ENCODE measurements at regions not wholly inside any gene's neighbourhood (a gene's known extent, or its start where the extent isn't known, plus 50 kb on each side); places are given as distances from the start of the nearest gene placed in this dataset.
"Not testable (repeated sequence)": the region's sequence is repeated elsewhere in the genome, so short reads cannot be mapped to it uniquely, and the experiment has no call there.

GRCh38 chr5:50280461-50280860 lies 160.6 kb downstream of the EMB start:
- TF ChIP-seq EZH2 (IDR thresholded peaks at IDR 0.05; ENCODE audit: insufficient read depth, poor library complexity, severe bottlenecking); EZH2phosphoT487 (IDR thresholded peaks at IDR 0.05; ENCODE audit: insufficient read depth, low read depth): not testable (repeated sequence)

Measured in GM23248 (cell line).